K562 (cell line): ENCODE measurements at regions not wholly inside any gene's neighbourhood (a gene's known extent, or its start where the extent isn't known, plus 50 kb on each side); places are given as distances from the start of the nearest gene placed in this dataset.

ENCODE experiments used
- GATAD2B ChIP-seq: fragments of 450-650 bp; IDR thresholded peaks from 2 replicates; pipeline ENCODE4 v1.6.1; 2017; ENCODE audit warnings: mild to moderate bottlenecking, borderline replicate concordance
- HDGF ChIP-seq: fragments of 450-650 bp; IDR thresholded peaks from 2 replicates; pipeline ENCODE4 v1.6.1; 2016
- MAZ ChIP-seq, 2 experiments: fragments of 450-650 bp in 1 of 2; sonication (generic) in 1 of 2; formaldehyde crosslinking; IDR thresholded peaks in 1 of 2; conservative IDR thresholded peaks in 1 of 2; 2 replicates each; pipeline versions ENCODE4 v1.4.0 to v1.5.0; 2020; ENCODE audit warnings: mild to moderate bottlenecking in 1 of 2, missing genetic modification reagents in 1 of 2
- ZBTB17 ChIP-seq: fragments of 450-650 bp; formaldehyde crosslinking; IDR thresholded peaks from 2 replicates; pipeline ENCODE4 v1.4.0; 2020; ENCODE audit warnings: mild to moderate bottlenecking
- ZBTB7A ChIP-seq: IDR thresholded peaks from 2 replicates; pipeline ENCODE4 v1.6.1; 2011; ENCODE audit warnings: low read depth, mild to moderate bottlenecking, low read length, moderate library complexity, borderline replicate concordance; ENCODE audit not compliant: control insufficient read depth
- ZEB2 ChIP-seq: fragments of 450-650 bp; IDR thresholded peaks from 2 replicates; pipeline ENCODE4 v1.6.1; 2016
- ZFP36 ChIP-seq: fragments of 150-350 bp; IDR thresholded peaks from 2 replicates; pipeline ENCODE4 v1.6.1; 2018; ENCODE audit warnings: low read length, low read depth; ENCODE audit not compliant: partially characterized antibody
- ZNF174 ChIP-seq: fragments of 250-450 bp; sonication (Bioruptor Pico); IDR thresholded peaks from 2 replicates; pipeline ENCODE4 v1.4.0; 2020; ENCODE audit warnings: mild to moderate bottlenecking

DNA sequence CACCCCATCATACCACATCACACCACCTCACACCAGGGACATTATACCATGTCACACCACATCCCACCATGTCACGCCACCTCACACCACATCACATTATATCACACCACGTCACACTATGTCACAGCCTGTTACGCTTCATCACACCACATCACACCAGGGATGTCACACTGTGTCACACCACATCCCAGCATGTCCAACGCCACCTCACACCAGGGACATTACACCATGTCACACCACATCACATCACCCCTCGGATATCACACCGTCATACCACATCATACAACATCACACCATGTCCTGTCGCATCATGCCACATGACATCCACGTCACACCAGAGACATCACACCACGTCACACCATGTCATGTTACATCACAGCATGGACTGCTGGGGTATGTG is 235.5 kb downstream of the TMEM121 start:
- TF ChIP-seq ZEB2 (no peak), ZNF174 (CRISPR knock-in tag) (no peak), MAZ (CRISPR knock-in tag; conservative IDR thresholded peaks at IDR 0.05 in 1 of 2, IDR thresholded peaks at IDR 0.05 in 1 of 2) (no peak), GATAD2B (no peak), ZBTB7A (no peak), HDGF (no peak), ZFP36 (no peak), ZBTB17 (CRISPR knock-in tag) (no peak)
